SK-N-SH (cell line): ENCODE measurements at regions not wholly inside any gene's neighbourhood (a gene's known extent, or its start where the extent isn't known, plus 50 kb on each side); places are given as distances from the start of the nearest gene placed in this dataset.

Experiments used
- CTCF ChIA-PET: fragments of 300-600, 350-600 bp; formaldehyde crosslinking; extraction: SDS; loops from one replicate; lab custom pipeline; 2021; lab: Yijun Ruan, JAX
- POLR2A ChIA-PET: fragments of 350-600 bp; sonication (Branson Sonifier 250); formaldehyde crosslinking; extraction: SDS; loops from one replicate; lab custom pipeline; 2020; ENCODE audit warnings: antibody characterized with exemption, inconsistent platforms; lab: Yijun Ruan, JAX
- DNase-seq: peaks from one replicate; pipeline ENCODE4 v3.0.0; 2012
- H2AFZ ChIP-seq: fragments of 200-600 bp; sonication (generic); 2 replicates; pipeline ENCODE4 v1.8.1; 2016; ENCODE audit warnings: antibody characterized with exemption, mild to moderate bottlenecking, low read depth
- H3F3A ChIP-seq: fragments of 200-600 bp; sonication (generic); replicated peaks from 2 replicates; pipeline ENCODE3; 2016; ENCODE audit warnings: antibody characterized with exemption, mild to moderate bottlenecking; ENCODE audit not compliant: insufficient read depth
- H3K27ac ChIP-seq, 2 experiments: fragments of 200-500 bp in 1 of 2; fragments of 200-600 bp in 1 of 2; sonication (Bioruptor generic) in 1 of 2; sonication (generic), shearing (Covaris generic) in 1 of 2; 2 replicates each; pipeline versions ENCODE4 v1.5.1 to v1.6.1; 2014 to 2016; ENCODE audit warnings: low read depth in 2 of 2, inconsistent platforms in 1 of 2, low read length in 1 of 2, mild to moderate bottlenecking in 1 of 2, mixed read lengths in 1 of 2
- H3K27me3 ChIP-seq: fragments of 200-600 bp; sonication (generic), shearing (Covaris generic); 2 replicates; pipeline ENCODE4 v1.6.1; 2016; ENCODE audit warnings: mixed run types; ENCODE audit not compliant: insufficient read depth
- H3K36me3 ChIP-seq, 2 experiments: fragments of 200-500 bp in 1 of 2; fragments of 200-600 bp in 1 of 2; sonication (Bioruptor generic) in 1 of 2; sonication (generic) in 1 of 2; replicated peaks in 1 of 2; 2 replicates each; pipeline versions ENCODE3 to v1.5.1; 2014 to 2016; ENCODE audit warnings: low read length in 1 of 2, mild to moderate bottlenecking in 1 of 2; ENCODE audit not compliant: insufficient read depth in 2 of 2, control insufficient read depth in 1 of 2
- H3K4me1 ChIP-seq, 2 experiments: fragments of 200-500 bp in 1 of 2; fragments of 200-600 bp in 1 of 2; sonication (Bioruptor generic) in 1 of 2; sonication (generic), shearing (Covaris generic) in 1 of 2; 2 replicates each; pipeline versions ENCODE4 v1.5.1 to v1.6.1; 2014 to 2016; ENCODE audit warnings: low read depth in 1 of 2, low read length in 1 of 2, mixed run types in 1 of 2; ENCODE audit not compliant: insufficient read depth in 2 of 2, control insufficient read depth in 1 of 2
- H3K4me2 ChIP-seq: fragments of 200-600 bp; sonication (generic), shearing (Covaris generic); 2 replicates; pipeline ENCODE4 v1.6.1; 2017; ENCODE audit warnings: mixed run types
- H3K4me3 ChIP-seq, 2 experiments: fragments of 200-500 bp in 1 of 2; fragments of 200-600 bp in 1 of 2; sonication (Bioruptor generic) in 1 of 2; sonication (generic), shearing (Covaris generic) in 1 of 2; 2 replicates each; pipeline versions ENCODE4 v1.5.1 to v1.8.1; 2014 to 2016; ENCODE audit warnings: low read depth in 2 of 2, inconsistent platforms in 1 of 2, low read length in 1 of 2, mild to moderate bottlenecking in 1 of 2, mixed read lengths in 1 of 2, moderate library complexity in 1 of 2
- H3K79me2 ChIP-seq: fragments of 200-600 bp; sonication (generic); 2 replicates; pipeline ENCODE4 v1.8.1; 2017; ENCODE audit warnings: mild to moderate bottlenecking; ENCODE audit not compliant: insufficient read depth
- H3K9ac ChIP-seq: fragments of 200-600 bp; sonication (generic); 2 replicates; pipeline ENCODE4 v1.6.1; 2017; ENCODE audit warnings: mixed run types
- H3K9me2 ChIP-seq: fragments of 200-600 bp; sonication (generic); 2 replicates; pipeline ENCODE4 v1.6.1; 2017; ENCODE audit warnings: mixed run types
- H3K9me3 ChIP-seq: fragments of 200-600 bp; sonication (generic); 2 replicates; pipeline ENCODE4 v1.6.1; 2017; ENCODE audit warnings: mixed run types, mild to moderate bottlenecking, moderate library complexity
- H4K20me1 ChIP-seq: fragments of 200-600 bp; sonication (generic); 2 replicates; pipeline ENCODE4 v1.6.1; 2017; ENCODE audit warnings: mild to moderate bottlenecking, mixed run types; ENCODE audit not compliant: insufficient read depth
- CHD2 ChIP-seq: fragments of 150-350 bp; IDR thresholded peaks from 2 replicates; pipeline ENCODE4 v1.6.1; 2018; ENCODE audit warnings: low read length; ENCODE audit not compliant: partially characterized antibody
- CTCF ChIP-seq: fragments of 200-600 bp; sonication (generic); IDR thresholded peaks from 2 replicates; pipeline ENCODE4 v1.6.1; 2017; ENCODE audit warnings: antibody characterized with exemption, mild to moderate bottlenecking, moderate library complexity
- FOXJ3 ChIP-seq: sonication (generic); formaldehyde crosslinking; IDR thresholded peaks from 2 replicates; pipeline ENCODE4 v1.5.1; 2020; ENCODE audit warnings: mild to moderate bottlenecking, missing genetic modification reagents
- FOXM1 ChIP-seq: IDR thresholded peaks from 2 replicates; pipeline ENCODE4 v1.4.0; 2012; ENCODE audit warnings: low read depth, mild to moderate bottlenecking
- GABPA ChIP-seq: IDR thresholded peaks from 2 replicates; pipeline ENCODE4 v1.4.0; 2012; ENCODE audit warnings: low read depth, mild to moderate bottlenecking
- GATA2 ChIP-seq: sonication (generic); formaldehyde crosslinking; IDR thresholded peaks from 2 replicates; pipeline ENCODE4 v1.5.0; 2020; ENCODE audit warnings: mild to moderate bottlenecking, missing genetic modification reagents
- JUND ChIP-seq: IDR thresholded peaks from 2 replicates; pipeline ENCODE4 v1.4.0; 2012
- MXI1 ChIP-seq: IDR thresholded peaks from 2 replicates; pipeline ENCODE4 v1.6.1; 2012; ENCODE audit warnings: mild to moderate bottlenecking, low read depth, low read length, improper control_type of control experiment
- NFIC ChIP-seq: IDR thresholded peaks from 2 replicates; pipeline ENCODE4 v1.4.0; 2012; ENCODE audit warnings: borderline replicate concordance
- NRF1 ChIP-seq: IDR thresholded peaks from 2 replicates; pipeline ENCODE4 v1.6.1; 2012; ENCODE audit warnings: low read depth, mild to moderate bottlenecking, low read length
- POLR2AphosphoS5 ChIP-seq: IDR thresholded peaks from 2 replicates; pipeline ENCODE4 v1.6.1; 2012; ENCODE audit warnings: low read depth, low read length
- RAD21 ChIP-seq: IDR thresholded peaks from 2 replicates; pipeline ENCODE4 v1.6.1; 2012; ENCODE audit warnings: mild to moderate bottlenecking, low read length
- REST ChIP-seq: IDR thresholded peaks from 2 replicates; pipeline ENCODE4 v1.6.1; 2012; ENCODE audit warnings: mild to moderate bottlenecking, low read depth, low read length, moderate library complexity
- SMC3 ChIP-seq: IDR thresholded peaks from 2 replicates; pipeline ENCODE4 v1.6.1; 2012; ENCODE audit warnings: low read depth, low read length, improper control_type of control experiment
- TCF12 ChIP-seq: IDR thresholded peaks from 2 replicates; pipeline ENCODE4 v1.4.0; 2012
- TEAD4 ChIP-seq: IDR thresholded peaks from 2 replicates; pipeline ENCODE4 v1.4.0; 2012; ENCODE audit warnings: mild to moderate bottlenecking, borderline replicate concordance; ENCODE audit not compliant: insufficient read depth
- USF2 ChIP-seq: fragments of 150-350 bp; IDR thresholded peaks from 2 replicates; pipeline ENCODE4 v1.6.1; 2017; ENCODE audit warnings: antibody characterized with exemption, low read length, low read depth, borderline replicate concordance
- WGBS: methylation state at CpG from one replicate; pipeline ENCODE4 v1.1.6; 2017; ENCODE audit warnings: low lambda C conversion rate; 5-methylcytosine and 5-hydroxymethylcytosine counted together

GRCh38 chr4:110770353-110770752 is 147.5 kb upstream of the PITX2 start:
- no peaks in the 10 kb centered on the region for H3K9me3 ChIP-seq
- H3F3A ChIP-seq: no peaks in the 10 kb centered on the region
- no peaks in the 10 kb centered on the region for H3K79me2 ChIP-seq
- H3K9me2 ChIP-seq: no peaks in the 10 kb centered on the region
- no peak overlapping the region for H2AFZ ChIP-seq
- no peak for TF ChIP-seq NFIC
- no peak for TF ChIP-seq CHD2
- TF ChIP-seq FOXM1: no peak
- no peak for TF ChIP-seq CTCF
- TF ChIP-seq TEAD4: no peak
- no peak for TF ChIP-seq JUND
- TF ChIP-seq NRF1: no peak
- TF ChIP-seq REST: no peak
- TF ChIP-seq GATA2 (CRISPR knock-in tag): no peak
- TF ChIP-seq FOXJ3 (CRISPR knock-in tag): no peak
- TF ChIP-seq SMC3: no peak
- TF ChIP-seq RAD21: no peak
- TF ChIP-seq POLR2AphosphoS5: no peak
- no peak for TF ChIP-seq USF2
- TF ChIP-seq MXI1: no peak
- no peak for TF ChIP-seq GABPA
- no peak for TF ChIP-seq TCF12
- no peaks in the 10 kb centered on the region for H4K20me1 ChIP-seq
- H3K36me3 ChIP-seq: no peaks in the 10 kb centered on the region
- POLR2A ChIA-PET: no interaction called here
- no peak overlapping the region for H3K4me3 ChIP-seq
- 6% methylated on average over 3 of the region's 3 CpGs for WGBS
- CTCF ChIA-PET: no interaction called here
- H3K27me3 ChIP-seq: no peaks in the 10 kb centered on the region
- H3K4me1 ChIP-seq: no peaks in the 10 kb centered on the region
- DNase-seq: no peak
- H3K9ac ChIP-seq: no peak overlapping the region
- H3K27ac ChIP-seq: no peak overlapping the region
- no peak overlapping the region for H3K4me2 ChIP-seq
